ENCODE measurements at regions not wholly inside any gene's neighbourhood (a gene's known extent, or its start where the extent isn't known, plus 50 kb on each side); places are given as distances from the start of the nearest gene placed in this dataset.

DNA sequence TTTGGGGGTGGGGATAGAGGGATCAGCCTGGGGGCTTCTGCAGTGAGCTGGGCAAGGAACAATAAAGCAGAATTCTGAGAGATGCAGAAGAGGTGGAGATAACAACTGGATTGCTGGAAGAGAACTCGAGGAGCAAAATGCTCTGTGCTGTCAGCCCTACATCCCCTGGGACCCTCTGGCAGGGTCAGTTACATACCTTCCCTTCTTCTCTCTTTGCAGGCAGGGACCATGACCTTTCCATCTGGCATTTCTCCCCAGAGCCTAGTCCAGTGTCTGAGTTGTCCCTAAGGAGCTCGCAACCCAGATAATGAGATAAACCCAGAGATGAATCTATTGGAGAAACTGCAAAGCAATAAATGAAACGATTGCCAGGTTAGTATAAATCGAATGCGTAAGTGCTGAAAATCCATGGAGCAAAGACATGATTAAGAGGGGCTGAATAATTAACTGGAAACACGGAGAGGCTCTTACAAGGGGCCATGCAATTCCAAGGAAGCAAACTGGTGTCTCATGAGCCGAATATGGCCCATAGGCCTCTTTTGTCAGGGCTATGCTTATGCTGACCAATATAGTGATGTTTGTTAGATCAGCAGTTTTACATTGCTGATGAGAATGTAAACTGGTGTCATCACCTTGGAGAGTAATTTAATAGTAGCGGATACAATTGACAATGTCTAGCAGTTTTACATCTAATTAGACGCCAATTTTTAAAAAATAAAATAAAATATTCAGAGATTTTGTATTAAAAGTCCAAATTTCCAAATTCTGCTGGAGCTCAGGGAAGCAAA lies 129.4 kb upstream of the IRX5 start:
- H2AFZ ChIP-seq (ENCODE audit: low read depth, low read length), result no peak overlapping the region
- no peak overlapping the region for H2AK5ac ChIP-seq (ENCODE audit: low read length, severe bottlenecking)
- no peak for DNase-seq
- H3K14ac ChIP-seq (ENCODE audit: low read length in 2 of 2), result no peak overlapping the region
- H3K9me3 ChIP-seq (ENCODE audit: control insufficient read depth, low read length), result peaks cover 11% of the 10 kb centered on the region
- H4K91ac ChIP-seq (ENCODE audit: low read length), result no peak overlapping the region
- WGBS, result 78% methylated on average over 7 of the region's 9 CpGs
- no peaks in the 10 kb centered on the region for H3K27me3 ChIP-seq (ENCODE audit: control insufficient read depth in 1 of 2, insufficient read depth in 1 of 2, low read length in 2 of 2)
- no peak overlapping the region for H3K4ac ChIP-seq (ENCODE audit: low read depth in 1 of 2, low read length in 2 of 2)
- no peak overlapping the region for H2BK15ac ChIP-seq (ENCODE audit: low read depth, poor library complexity, severe bottlenecking)
- H2BK12ac ChIP-seq (ENCODE audit: low read length in 2 of 2), result no peak overlapping the region
- H3K79me1 ChIP-seq (replicated peaks; ENCODE audit: low read length, poor library complexity, severe bottlenecking), result no peaks in the 10 kb centered on the region
- no peaks in the 10 kb centered on the region for H3K4me1 ChIP-seq (ENCODE audit: control insufficient read depth, insufficient read depth, low read depth, low read length)
- no peak overlapping the region for H2BK5ac ChIP-seq (ENCODE audit: low read depth, low read length, poor library complexity, severe bottlenecking)
- no peak overlapping the region for H3K9ac ChIP-seq (ENCODE audit: low read length)
- H3K18ac ChIP-seq (ENCODE audit: low read depth in 1 of 2, low read length in 2 of 2), result no peak overlapping the region
- H2BK120ac ChIP-seq (ENCODE audit: low read depth, low read length), result no peak overlapping the region
- H3K36me3 ChIP-seq (ENCODE audit: control insufficient read depth in 1 of 2, insufficient read depth in 2 of 2, low read depth in 1 of 2, low read length in 2 of 2), result no peaks in the 10 kb centered on the region
- no peak overlapping the region for H3K27ac ChIP-seq (ENCODE audit: low read length, poor library complexity, severe bottlenecking)
- no peak overlapping the region for H4K8ac ChIP-seq (ENCODE audit: low read length)
- H3K4me3 ChIP-seq (ENCODE audit: insufficient read depth in 1 of 2, low read depth in 1 of 2, low read length in 2 of 2), result no peak overlapping the region
- no peak overlapping the region for H3K4me2 ChIP-seq (ENCODE audit: low read length, poor library complexity, severe bottlenecking)
- H3K23ac ChIP-seq (ENCODE audit: low read length in 2 of 2), result no peak overlapping the region

DNA sequence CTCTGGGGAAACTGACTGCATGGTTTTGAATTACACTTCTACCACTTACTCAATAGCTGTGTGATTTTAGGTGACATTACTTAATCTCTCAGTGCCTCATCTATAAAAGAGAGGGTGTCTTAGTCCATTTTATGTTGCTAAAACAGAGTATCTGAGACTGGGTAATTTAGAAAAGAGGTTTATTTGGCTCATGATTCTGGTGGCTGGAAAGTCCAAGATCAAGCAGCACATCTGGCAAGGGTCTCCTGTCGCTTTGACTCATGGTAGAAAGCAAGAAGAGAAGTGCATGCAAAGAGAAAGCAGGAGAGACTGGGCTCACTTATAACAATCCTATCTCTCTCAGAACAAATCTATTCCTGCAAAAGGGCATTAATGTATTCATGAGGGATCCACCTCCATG lies 132.4 kb upstream of the IRX5 start:
- WGBS, result no CpG with 5 or more reads among the region's 1 CpG
- H3K9ac ChIP-seq (ENCODE audit: low read length), result no peak overlapping the region
- H3K4me2 ChIP-seq (ENCODE audit: low read length, poor library complexity, severe bottlenecking), result no peak overlapping the region

GRCh38 chr16:54796211-54796610 lies 134.5 kb upstream of the IRX5 start:
- 63% methylated on average over 4 of the region's 5 CpGs for WGBS
- Histone ChIP-seq H2AFZ (ENCODE audit: low read depth, low read length) (no peak overlapping the region), H2AK5ac (ENCODE audit: low read length, severe bottlenecking) (no peak overlapping the region), H3K9ac (ENCODE audit: low read length) (no peak overlapping the region), H3K4ac (ENCODE audit: low read depth in 1 of 2, low read length in 2 of 2) (no peak overlapping the region), H3K4me2 (ENCODE audit: low read length, poor library complexity, severe bottlenecking) (no peak overlapping the region), H4K91ac (ENCODE audit: low read length) (no peak overlapping the region), H3K4me1 (ENCODE audit: control insufficient read depth, insufficient read depth, low read depth, low read length) (no peaks in the 10 kb centered on the region), H3K4me3 (ENCODE audit: insufficient read depth in 1 of 2, low read depth in 1 of 2, low read length in 2 of 2) (no peak overlapping the region), H4K8ac (ENCODE audit: low read length) (no peak overlapping the region), H2BK12ac (ENCODE audit: low read length in 2 of 2) (no peak overlapping the region), H3K27me3 (ENCODE audit: control insufficient read depth in 1 of 2, insufficient read depth in 1 of 2, low read length in 2 of 2) (peaks cover 0 to 3% of the 10 kb centered on the region in 2 experiments), H3K27ac (ENCODE audit: low read length, poor library complexity, severe bottlenecking) (no peak overlapping the region), H2BK15ac (ENCODE audit: low read depth, poor library complexity, severe bottlenecking) (no peak overlapping the region), H3K9me3 (ENCODE audit: control insufficient read depth, low read length) (peaks cover 9% of the 10 kb centered on the region), H3K36me3 (ENCODE audit: control insufficient read depth in 1 of 2, insufficient read depth in 2 of 2, low read depth in 1 of 2, low read length in 2 of 2) (no peaks in the 10 kb centered on the region), H2BK5ac (ENCODE audit: low read depth, low read length, poor library complexity, severe bottlenecking) (no peak overlapping the region), H3K18ac (ENCODE audit: low read depth in 1 of 2, low read length in 2 of 2) (no peak overlapping the region), H2BK120ac (ENCODE audit: low read depth, low read length) (no peak overlapping the region), H3K79me1 (replicated peaks; ENCODE audit: low read length, poor library complexity, severe bottlenecking) (no peaks in the 10 kb centered on the region), H3K23ac (ENCODE audit: low read length in 2 of 2) (no peak overlapping the region), H3K14ac (ENCODE audit: low read length in 2 of 2) (no peak overlapping the region)
- DNase-seq, result no peak

More for the DNA sequence above, 132.4 kb upstream of the IRX5 start:
- H3K4me3 ChIP-seq (ENCODE audit: insufficient read depth in 1 of 2, low read depth in 1 of 2, low read length in 2 of 2), result no peak overlapping the region
- no peak overlapping the region for H3K4ac ChIP-seq (ENCODE audit: low read depth in 1 of 2, low read length in 2 of 2)
- H3K79me1 ChIP-seq (replicated peaks; ENCODE audit: low read length, poor library complexity, severe bottlenecking), result no peaks in the 10 kb centered on the region
- no peak overlapping the region for H2AK5ac ChIP-seq (ENCODE audit: low read length, severe bottlenecking)
- no peak overlapping the region for H3K23ac ChIP-seq (ENCODE audit: low read length in 2 of 2)
- no peaks in the 10 kb centered on the region for H3K27me3 ChIP-seq (ENCODE audit: control insufficient read depth in 1 of 2, insufficient read depth in 1 of 2, low read length in 2 of 2)
- no peak for DNase-seq
- no peak overlapping the region for H4K8ac ChIP-seq (ENCODE audit: low read length)
- no peak overlapping the region for H3K14ac ChIP-seq (ENCODE audit: low read length in 2 of 2)
- no peak overlapping the region for H3K27ac ChIP-seq (ENCODE audit: low read length, poor library complexity, severe bottlenecking)
- peaks cover 11% of the 10 kb centered on the region for H3K9me3 ChIP-seq (ENCODE audit: control insufficient read depth, low read length)
- H3K18ac ChIP-seq (ENCODE audit: low read depth in 1 of 2, low read length in 2 of 2), result no peak overlapping the region
- no peak overlapping the region for H2BK12ac ChIP-seq (ENCODE audit: low read length in 2 of 2)
- H4K91ac ChIP-seq (ENCODE audit: low read length), result no peak overlapping the region
- no peak overlapping the region for H2BK15ac ChIP-seq (ENCODE audit: low read depth, poor library complexity, severe bottlenecking)
- no peaks in the 10 kb centered on the region for H3K4me1 ChIP-seq (ENCODE audit: control insufficient read depth, insufficient read depth, low read depth, low read length)
- no peak overlapping the region for H2AFZ ChIP-seq (ENCODE audit: low read depth, low read length)
- no peaks in the 10 kb centered on the region for H3K36me3 ChIP-seq (ENCODE audit: control insufficient read depth in 1 of 2, insufficient read depth in 2 of 2, low read depth in 1 of 2, low read length in 2 of 2)
- no peak overlapping the region for H2BK120ac ChIP-seq (ENCODE audit: low read depth, low read length)
- H2BK5ac ChIP-seq (ENCODE audit: low read depth, low read length, poor library complexity, severe bottlenecking), result no peak overlapping the region

- H3K4ac ChIP-seq (ENCODE audit: low read depth in 1 of 2, low read length in 2 of 2), result no peak overlapping the region
- H3K9me3 ChIP-seq (ENCODE audit: control insufficient read depth, low read length), result peaks cover 5% of the 10 kb centered on the region
- DNase-seq, result no peak
- no peak overlapping the region for H3K9ac ChIP-seq (ENCODE audit: low read length)
- 33% methylated on average over 1 of the region's 2 CpGs for WGBS
- H3K18ac ChIP-seq (ENCODE audit: low read depth in 1 of 2, low read length in 2 of 2), result no peak overlapping the region
- H3K23ac ChIP-seq (ENCODE audit: low read length in 2 of 2), result no peak overlapping the region
- H2BK12ac ChIP-seq (ENCODE audit: low read length in 2 of 2), result no peak overlapping the region
- H3K79me1 ChIP-seq (replicated peaks; ENCODE audit: low read length, poor library complexity, severe bottlenecking), result no peaks in the 10 kb centered on the region
- H3K4me1 ChIP-seq (ENCODE audit: control insufficient read depth, insufficient read depth, low read depth, low read length), result no peaks in the 10 kb centered on the region
- no peak overlapping the region for H3K27ac ChIP-seq (ENCODE audit: low read length, poor library complexity, severe bottlenecking)
- H2BK15ac ChIP-seq (ENCODE audit: low read depth, poor library complexity, severe bottlenecking), result no peak overlapping the region
- H3K4me2 ChIP-seq (ENCODE audit: low read length, poor library complexity, severe bottlenecking), result no peak overlapping the region
- H2AK5ac ChIP-seq (ENCODE audit: low read length, severe bottlenecking), result no peak overlapping the region
- H4K91ac ChIP-seq (ENCODE audit: low read length), result no peak overlapping the region
- H3K36me3 ChIP-seq (ENCODE audit: control insufficient read depth in 1 of 2, insufficient read depth in 2 of 2, low read depth in 1 of 2, low read length in 2 of 2), result no peaks in the 10 kb centered on the region
- no peak overlapping the region for H3K14ac ChIP-seq (ENCODE audit: low read length in 2 of 2)
- H2AFZ ChIP-seq (ENCODE audit: low read depth, low read length), result no peak overlapping the region
- no peak overlapping the region for H3K4me3 ChIP-seq (ENCODE audit: insufficient read depth in 1 of 2, low read depth in 1 of 2, low read length in 2 of 2)
- H2BK5ac ChIP-seq (ENCODE audit: low read depth, low read length, poor library complexity, severe bottlenecking), result no peak overlapping the region
- no peak overlapping the region for H4K8ac ChIP-seq (ENCODE audit: low read length)
- peaks cover 0 to 3% of the 10 kb centered on the region in 2 experiments for H3K27me3 ChIP-seq (ENCODE audit: control insufficient read depth in 1 of 2, insufficient read depth in 1 of 2, low read length in 2 of 2)
- no peak overlapping the region for H2BK120ac ChIP-seq (ENCODE audit: low read depth, low read length)
Measured at GRCh38 chr16:54792811-54793210, 137.9 kb upstream of the IRX5 start.
